ENCODE measurements at regions not wholly inside any gene's neighbourhood (a gene's known extent, or its start where the extent isn't known, plus 50 kb on each side); places are given as distances from the start of the nearest gene placed in this dataset.

DNA sequence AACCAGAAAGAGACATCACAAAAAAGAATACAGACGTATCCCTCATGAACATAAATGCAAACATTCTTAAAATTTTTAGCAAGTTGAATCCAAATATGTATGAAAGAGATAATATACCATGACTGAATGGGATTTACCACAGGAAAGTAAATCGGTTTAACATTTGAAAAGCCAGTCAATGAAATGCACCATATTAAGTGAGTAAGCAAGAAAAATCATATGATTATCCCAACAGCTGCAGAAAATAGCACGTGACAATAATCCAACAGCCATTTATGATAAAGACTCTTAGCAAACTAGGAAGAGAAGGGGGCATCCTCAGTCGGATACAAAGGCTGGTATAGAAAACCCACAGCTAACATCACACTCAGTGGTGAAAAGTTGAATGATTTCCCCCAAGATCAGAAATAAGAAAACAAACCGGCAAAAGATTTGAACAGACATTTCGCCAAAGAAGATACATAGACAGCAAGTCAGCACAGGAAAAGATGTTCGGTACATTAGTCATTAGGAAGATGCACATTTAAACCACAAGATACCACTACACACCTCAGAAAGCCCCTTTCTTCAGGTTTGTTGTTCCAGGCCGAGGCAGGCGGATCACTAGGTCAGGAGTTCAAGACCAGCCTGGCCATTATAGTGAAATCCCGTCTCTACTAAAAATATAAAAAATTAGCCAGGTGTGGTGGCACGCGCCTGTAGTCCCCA is 144.3 kb downstream of the INHBB start:
- TF ChIP-seq, protein P1, sequence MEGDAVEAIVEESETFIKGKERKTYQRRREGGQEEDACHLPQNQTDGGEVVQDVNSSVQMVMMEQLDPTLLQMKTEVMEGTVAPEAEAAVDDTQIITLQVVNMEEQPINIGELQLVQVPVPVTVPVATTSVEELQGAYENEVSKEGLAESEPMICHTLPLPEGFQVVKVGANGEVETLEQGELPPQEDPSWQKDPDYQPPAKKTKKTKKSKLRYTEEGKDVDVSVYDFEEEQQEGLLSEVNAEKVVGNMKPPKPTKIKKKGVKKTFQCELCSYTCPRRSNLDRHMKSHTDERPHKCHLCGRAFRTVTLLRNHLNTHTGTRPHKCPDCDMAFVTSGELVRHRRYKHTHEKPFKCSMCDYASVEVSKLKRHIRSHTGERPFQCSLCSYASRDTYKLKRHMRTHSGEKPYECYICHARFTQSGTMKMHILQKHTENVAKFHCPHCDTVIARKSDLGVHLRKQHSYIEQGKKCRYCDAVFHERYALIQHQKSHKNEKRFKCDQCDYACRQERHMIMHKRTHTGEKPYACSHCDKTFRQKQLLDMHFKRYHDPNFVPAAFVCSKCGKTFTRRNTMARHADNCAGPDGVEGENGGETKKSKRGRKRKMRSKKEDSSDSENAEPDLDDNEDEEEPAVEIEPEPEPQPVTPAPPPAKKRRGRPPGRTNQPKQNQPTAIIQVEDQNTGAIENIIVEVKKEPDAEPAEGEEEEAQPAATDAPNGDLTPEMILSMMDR (IDR thresholded peaks at IDR 0.05): no peak
- TF ChIP-seq POLR2A (IDR thresholded peaks at IDR 0.05) (no peak), EP300 (IDR thresholded peaks at IDR 0.05) (no peak)
